ENCODE measurements at regions not wholly inside any gene's neighbourhood (a gene's known extent, or its start where the extent isn't known, plus 50 kb on each side); places are given as distances from the start of the nearest gene placed in this dataset.

DNA sequence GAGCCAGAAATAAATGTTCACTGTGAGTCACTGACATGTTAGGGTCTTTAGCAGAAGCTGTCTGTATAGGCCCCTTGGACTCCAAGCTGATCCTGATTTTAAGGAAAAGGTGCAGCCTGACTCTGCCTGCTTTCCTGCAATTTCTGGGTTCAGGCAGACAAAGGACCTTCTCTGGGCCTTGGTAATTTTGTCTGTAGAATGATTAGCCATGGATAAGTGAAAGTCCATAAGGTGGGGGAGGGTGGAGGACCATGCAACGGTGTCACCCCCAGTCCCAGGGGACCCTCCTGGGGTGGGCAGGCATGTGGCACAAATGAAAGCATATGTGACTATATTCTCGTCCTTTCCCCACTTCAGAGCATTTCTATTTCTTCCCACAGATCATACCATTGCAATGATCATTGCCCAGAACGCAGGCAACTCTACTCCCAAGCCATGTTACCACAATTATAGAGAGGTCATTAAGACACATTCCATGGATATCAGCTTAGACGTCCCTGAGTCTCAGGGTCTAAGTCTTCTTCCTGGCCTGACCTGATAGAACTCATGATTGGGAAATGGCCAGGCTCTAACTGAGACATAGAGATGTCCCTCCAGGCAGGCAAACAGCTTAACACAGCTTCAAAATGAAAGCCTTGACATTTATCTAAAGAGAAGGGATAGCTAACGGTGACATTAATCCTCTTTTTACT is 157.9 kb upstream of the ALDH1B1 start:
- no peaks in the 10 kb centered on the region for H4K20me1 ChIP-seq (ENCODE audit: insufficient read depth, low read length)
- no peak overlapping the region for H3K4me2 ChIP-seq (ENCODE audit: low read length)
- H3K36me3 ChIP-seq (ENCODE audit: insufficient read depth, low read length), result no peaks in the 10 kb centered on the region
- H3K4me3 ChIP-seq (ENCODE audit: low read depth, low read length, poor library complexity, severe bottlenecking), result no peak overlapping the region
- H3F3A ChIP-seq (ENCODE audit: insufficient read depth, low read length), result no peaks in the 10 kb centered on the region
- H3K27ac ChIP-seq (ENCODE audit: low read depth, low read length, poor library complexity, severe bottlenecking), result no peak overlapping the region
- H2AFZ ChIP-seq (ENCODE audit: low read length), result no peak overlapping the region
- no peaks in the 10 kb centered on the region for H3K9me3 ChIP-seq (ENCODE audit: low read length)
- peaks cover 9% of the 10 kb centered on the region; the same call in 1 of the 2 replicates for H3K27me3 ChIP-seq (ENCODE audit: insufficient read depth, low read length)
- H3K79me2 ChIP-seq (ENCODE audit: insufficient read depth, low read length), result no peaks in the 10 kb centered on the region
- TF ChIP-seq CTCF (IDR thresholded peaks at IDR 0.05; ENCODE audit: low read length), result no peak
- no peak for TF ChIP-seq EZH2 (IDR thresholded peaks at IDR 0.05; ENCODE audit: borderline replicate concordance, low read length)
- H3K9ac ChIP-seq (ENCODE audit: low read length), result no peak overlapping the region
- no peaks in the 10 kb centered on the region for H3K4me1 ChIP-seq (ENCODE audit: insufficient read depth, low read length, severe bottlenecking)
- no peaks in the 10 kb centered on the region for H3K9me2 ChIP-seq (ENCODE audit: low read depth, low read length)

DNA sequence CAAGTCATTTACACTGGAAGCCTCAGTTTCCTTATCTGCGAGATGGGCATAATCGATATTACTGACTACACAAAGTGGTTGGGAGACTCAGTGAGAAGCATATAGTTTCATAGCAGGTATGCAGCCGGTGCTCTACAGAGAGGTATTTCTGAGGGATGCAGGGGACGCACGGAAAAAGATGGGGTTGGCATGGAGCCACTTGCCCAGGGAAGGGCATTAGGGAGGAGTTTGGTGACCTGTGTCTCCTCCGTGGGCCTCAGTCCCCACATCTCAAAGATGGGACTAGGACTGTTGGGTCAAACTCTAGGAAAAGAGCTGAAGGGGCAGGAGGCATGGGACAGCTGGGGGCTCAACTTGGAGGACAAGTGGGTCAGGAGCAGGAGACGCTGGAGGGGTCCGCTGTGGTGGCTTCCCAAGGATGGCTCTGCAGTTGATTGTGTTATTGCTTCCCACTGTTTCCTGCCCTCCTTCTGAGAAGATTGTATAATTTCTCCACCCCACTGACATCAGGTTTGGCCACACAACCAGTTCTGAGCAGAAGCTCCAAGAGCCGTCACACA is 158.6 kb upstream of the ALDH1B1 start:
- Histone ChIP-seq H3K4me3 (ENCODE audit: low read depth, low read length, poor library complexity, severe bottlenecking) (no peak overlapping the region), H3K4me2 (ENCODE audit: low read length) (no peak overlapping the region), H3K9ac (ENCODE audit: low read length) (no peak overlapping the region), H3K79me2 (ENCODE audit: insufficient read depth, low read length) (no peaks in the 10 kb centered on the region), H4K20me1 (ENCODE audit: insufficient read depth, low read length) (no peaks in the 10 kb centered on the region), H3K27ac (ENCODE audit: low read depth, low read length, poor library complexity, severe bottlenecking) (no peak overlapping the region), H3K27me3 (ENCODE audit: insufficient read depth, low read length) (peaks cover 15% of the 10 kb centered on the region; the same call in 1 of the 2 replicates), H3K9me3 (ENCODE audit: low read length) (no peaks in the 10 kb centered on the region), H3K36me3 (ENCODE audit: insufficient read depth, low read length) (no peaks in the 10 kb centered on the region), H3K9me2 (ENCODE audit: low read depth, low read length) (no peaks in the 10 kb centered on the region), H3F3A (ENCODE audit: insufficient read depth, low read length) (no peaks in the 10 kb centered on the region), H2AFZ (ENCODE audit: low read length) (no peak overlapping the region), H3K4me1 (ENCODE audit: insufficient read depth, low read length, severe bottlenecking) (no peaks in the 10 kb centered on the region)
- TF ChIP-seq EZH2 (IDR thresholded peaks at IDR 0.05; ENCODE audit: borderline replicate concordance, low read length) (no peak), CTCF (IDR thresholded peaks at IDR 0.05; ENCODE audit: low read length) (no peak)

GRCh38 chr9:38233343-38233742 is 159.2 kb upstream of the ALDH1B1 start:
- no peak overlapping the region for H3K9ac ChIP-seq (ENCODE audit: low read length)
- no peak overlapping the region for H3K27ac ChIP-seq (ENCODE audit: low read depth, low read length, poor library complexity, severe bottlenecking)
- no peak for TF ChIP-seq CTCF (IDR thresholded peaks at IDR 0.05; ENCODE audit: low read length)
- no peak for TF ChIP-seq EZH2 (IDR thresholded peaks at IDR 0.05; ENCODE audit: borderline replicate concordance, low read length)
- peaks cover 15% of the 10 kb centered on the region; the same call in 1 of the 2 replicates for H3K27me3 ChIP-seq (ENCODE audit: insufficient read depth, low read length)
- no peaks in the 10 kb centered on the region for H3K9me2 ChIP-seq (ENCODE audit: low read depth, low read length)
- H3F3A ChIP-seq (ENCODE audit: insufficient read depth, low read length), result no peaks in the 10 kb centered on the region
- no peak overlapping the region for H3K4me2 ChIP-seq (ENCODE audit: low read length)
- H3K4me1 ChIP-seq (ENCODE audit: insufficient read depth, low read length, severe bottlenecking), result no peaks in the 10 kb centered on the region
- no peaks in the 10 kb centered on the region for H3K36me3 ChIP-seq (ENCODE audit: insufficient read depth, low read length)
- no peak overlapping the region for H2AFZ ChIP-seq (ENCODE audit: low read length)
- H3K4me3 ChIP-seq (ENCODE audit: low read depth, low read length, poor library complexity, severe bottlenecking), result no peak overlapping the region
- no peaks in the 10 kb centered on the region for H3K79me2 ChIP-seq (ENCODE audit: insufficient read depth, low read length)
- no peaks in the 10 kb centered on the region for H4K20me1 ChIP-seq (ENCODE audit: insufficient read depth, low read length)
- no peaks in the 10 kb centered on the region for H3K9me3 ChIP-seq (ENCODE audit: low read length)

Data from OCI-LY1 (cell line).